GM13976 (cell line): ENCODE measurements at regions not wholly inside any gene's neighbourhood (a gene's known extent, or its start where the extent isn't known, plus 50 kb on each side); places are given as distances from the start of the nearest gene placed in this dataset.
"Not testable (repeated sequence)": the region's sequence is repeated elsewhere in the genome, so short reads cannot be mapped to it uniquely, and the experiment has no call there.

Experiments
- DNase-seq: peaks from one replicate; pipeline ENCODE4 v3.0.0; 2012; ENCODE audit warnings: low spot score
- CTCF ChIP-seq: IDR thresholded peaks from 2 replicates; pipeline ENCODE4 v1.5.1; 2012; ENCODE audit warnings: borderline replicate concordance, mild to moderate bottlenecking; ENCODE audit not compliant: insufficient read depth; ENCODE audit errors: extremely low read depth, missing control alignments, control extremely low read depth
- in situ Hi-C: fragments of 300-500 bp; cut with MboI; formaldehyde crosslinking; loops from one replicate; pipeline ENCODE4 v1.12.0; 2022; ENCODE audit warnings: low sequenced_read_pairs, mixed read lengths, inconsistent platforms; ENCODE audit not compliant: unreplicated experiment

- DNase-seq = no peak
- no peak for TF ChIP-seq CTCF
- in situ Hi-C loops = no loop called here
Measured at GRCh38 chr2:11075221-11075620, 80.0 kb upstream of the SLC66A3 start.

GRCh38 chr2:11077411-11077810 is 77.9 kb upstream of the SLC66A3 start:
- in situ Hi-C loops = no loop called here
- no peak for DNase-seq
- no peak for TF ChIP-seq CTCF

GRCh38 chr2:11079136-11079824 is 76.0 kb upstream of the SLC66A3 start:
- in situ Hi-C loops = no loop called here
- TF ChIP-seq CTCF = no peak
- DNase-seq = no peak

- DNase-seq = no peak
- no peak for TF ChIP-seq CTCF
- in situ Hi-C loops = no loop called here
Measured at GRCh38 chr2:11080253-11081115, 74.8 kb upstream of the SLC66A3 start.

- no peak for DNase-seq
- in situ Hi-C loops = no loop called here
- TF ChIP-seq CTCF = no peak
Measured at GRCh38 chr2:11082880-11083279, 72.4 kb upstream of the SLC66A3 start.

- not testable (repeated sequence) for DNase-seq
Measured at GRCh38 chr2:11088821-11089220, 66.4 kb upstream of the SLC66A3 start.

GRCh38 chr2:11090187-11090586 is 65.1 kb upstream of the SLC66A3 start:
- no peak for TF ChIP-seq CTCF
- in situ Hi-C loops = no loop called here
- no peak for DNase-seq

More at GRCh38 chr2:11088821-11089220, 66.4 kb upstream of the SLC66A3 start:
- in situ Hi-C loops = not testable (repeated sequence)
